ENCODE measurements at regions not wholly inside any gene's neighbourhood (a gene's known extent, or its start where the extent isn't known, plus 50 kb on each side); places are given as distances from the start of the nearest gene placed in this dataset.
"Not testable (repeated sequence)": the region's sequence is repeated elsewhere in the genome, so short reads cannot be mapped to it uniquely, and the experiment has no call there.

DNA sequence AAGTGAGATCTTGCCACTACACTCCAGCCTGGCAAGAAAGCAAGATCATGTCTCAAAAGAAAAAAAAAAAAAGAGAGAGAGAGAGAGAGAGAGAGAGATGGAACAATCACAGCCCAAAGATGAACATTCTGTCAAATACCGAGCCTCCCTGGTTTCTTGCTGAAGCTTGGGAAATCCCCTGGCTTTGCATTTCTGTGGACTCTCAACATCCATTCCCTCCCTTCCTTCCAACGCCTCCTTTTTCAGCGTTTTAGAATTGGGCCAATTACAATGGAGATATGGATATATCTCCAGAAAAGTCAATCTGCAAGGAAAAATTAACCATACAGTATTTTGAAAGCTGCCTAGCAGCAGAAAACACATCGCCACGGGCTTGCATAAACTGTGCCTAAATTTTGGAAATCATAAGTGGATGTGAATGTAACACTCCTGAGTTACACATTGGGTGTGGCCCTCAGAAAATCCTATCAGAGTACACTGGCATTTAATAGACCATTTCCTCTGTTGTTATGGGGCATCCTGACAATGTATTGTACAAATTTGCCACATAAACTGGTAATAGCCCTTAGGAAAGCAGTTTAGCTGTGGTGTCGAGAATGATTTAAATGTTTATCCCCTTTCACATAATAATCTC, 67.2 kb upstream of the PHLPP1 start:
- no peak for DNase-seq
- Mint-ChIP-seq H3K27ac (ENCODE audit: unreplicated experiment) (no peak overlapping the region), H3K4me3 (ENCODE audit: unreplicated experiment) (no peak overlapping the region), H3K4me1 (ENCODE audit: low read depth, unreplicated experiment) (peaks cover 5% of the 10 kb centered on the region), H3K27me3 (ENCODE audit: unreplicated experiment) (peaks cover 4% of the 10 kb centered on the region), H3K9me3 (ENCODE audit: unreplicated experiment) (peaks cover 3% of the 10 kb centered on the region), H3K36me3 (ENCODE audit: unreplicated experiment) (peaks cover 4% of the 10 kb centered on the region)
- TF ChIP-seq, protein P1, sequence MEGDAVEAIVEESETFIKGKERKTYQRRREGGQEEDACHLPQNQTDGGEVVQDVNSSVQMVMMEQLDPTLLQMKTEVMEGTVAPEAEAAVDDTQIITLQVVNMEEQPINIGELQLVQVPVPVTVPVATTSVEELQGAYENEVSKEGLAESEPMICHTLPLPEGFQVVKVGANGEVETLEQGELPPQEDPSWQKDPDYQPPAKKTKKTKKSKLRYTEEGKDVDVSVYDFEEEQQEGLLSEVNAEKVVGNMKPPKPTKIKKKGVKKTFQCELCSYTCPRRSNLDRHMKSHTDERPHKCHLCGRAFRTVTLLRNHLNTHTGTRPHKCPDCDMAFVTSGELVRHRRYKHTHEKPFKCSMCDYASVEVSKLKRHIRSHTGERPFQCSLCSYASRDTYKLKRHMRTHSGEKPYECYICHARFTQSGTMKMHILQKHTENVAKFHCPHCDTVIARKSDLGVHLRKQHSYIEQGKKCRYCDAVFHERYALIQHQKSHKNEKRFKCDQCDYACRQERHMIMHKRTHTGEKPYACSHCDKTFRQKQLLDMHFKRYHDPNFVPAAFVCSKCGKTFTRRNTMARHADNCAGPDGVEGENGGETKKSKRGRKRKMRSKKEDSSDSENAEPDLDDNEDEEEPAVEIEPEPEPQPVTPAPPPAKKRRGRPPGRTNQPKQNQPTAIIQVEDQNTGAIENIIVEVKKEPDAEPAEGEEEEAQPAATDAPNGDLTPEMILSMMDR (IDR thresholded peaks at IDR 0.05; ENCODE audit: partially characterized antibody, unreplicated experiment), result no peak

DNA sequence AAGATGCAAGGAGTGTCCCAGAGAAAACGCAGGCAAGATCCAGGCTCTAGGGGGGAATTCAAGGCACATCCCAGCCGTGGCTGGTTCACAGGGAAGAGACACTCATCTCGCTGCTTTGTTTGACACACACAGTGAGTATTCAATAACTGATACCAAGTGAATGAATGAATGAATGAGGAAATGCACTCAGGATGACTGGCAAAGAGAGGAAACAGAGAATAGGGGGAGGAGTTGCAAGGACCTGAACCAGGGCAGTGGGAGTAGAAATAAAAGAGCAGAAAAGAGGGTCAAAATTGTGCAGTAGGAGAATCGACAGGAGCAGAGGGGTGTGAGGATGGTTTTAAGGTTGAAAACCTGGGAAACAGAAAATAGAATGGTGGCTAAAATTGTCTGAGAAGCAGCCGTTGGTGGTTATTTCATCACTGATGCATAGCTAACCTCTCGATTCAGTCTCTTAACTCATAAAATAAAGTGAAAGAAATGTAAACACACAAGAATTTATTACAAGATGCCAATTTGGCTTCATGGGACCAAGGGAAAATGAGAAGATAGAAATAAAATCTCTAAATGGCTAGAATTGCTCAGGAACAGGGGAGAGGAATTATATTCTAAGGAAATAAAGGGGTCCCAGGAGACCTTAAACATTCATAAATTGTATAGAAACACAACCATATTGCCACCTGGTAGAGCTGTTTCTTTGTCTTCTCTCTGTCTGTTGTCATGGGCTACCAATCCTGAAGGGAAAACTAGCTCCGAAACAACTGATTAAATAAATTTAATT, 63.9 kb upstream of the PHLPP1 start:
- Mint-ChIP-seq H3K9me3 (ENCODE audit: unreplicated experiment) (peaks cover 3% of the 10 kb centered on the region), H3K4me1 (ENCODE audit: low read depth, unreplicated experiment) (peaks cover 5% of the 10 kb centered on the region), H3K36me3 (ENCODE audit: unreplicated experiment) (no peaks in the 10 kb centered on the region), H3K27ac (ENCODE audit: unreplicated experiment) (peak overlapping the region; percentile 67), H3K4me3 (ENCODE audit: unreplicated experiment) (no peak overlapping the region), H3K27me3 (ENCODE audit: unreplicated experiment) (peaks cover 4% of the 10 kb centered on the region)
- no peak for DNase-seq
- TF ChIP-seq, protein P1 (IDR thresholded peaks at IDR 0.05; ENCODE audit: partially characterized antibody, unreplicated experiment), result no peak

DNA sequence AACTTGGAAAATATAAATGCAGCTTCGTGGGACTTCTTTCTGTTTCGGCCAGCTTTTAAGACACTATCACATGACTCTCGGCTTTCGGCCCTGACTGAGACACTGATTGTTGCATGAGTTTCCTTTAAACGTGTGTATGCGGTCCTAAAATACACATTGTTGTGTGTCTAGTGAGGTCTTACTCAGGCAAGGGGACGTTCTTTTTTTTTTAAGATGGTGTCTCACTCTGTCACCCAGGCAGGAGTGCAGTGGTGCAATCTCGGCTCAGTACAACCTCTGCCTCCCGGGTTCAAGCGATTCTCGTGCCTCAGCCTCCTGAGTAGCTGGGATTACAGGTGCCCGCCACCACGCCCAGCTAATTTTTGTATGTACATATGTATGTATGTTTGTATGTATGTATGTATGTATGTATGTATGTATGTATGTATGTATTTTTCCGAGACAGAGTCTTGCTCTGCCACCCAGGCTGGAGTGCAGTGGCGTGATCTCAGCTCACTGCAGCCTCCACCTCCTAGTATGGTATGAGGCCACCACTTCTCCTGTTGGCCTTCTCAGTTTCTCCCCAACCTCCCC, 63.2 kb upstream of the PHLPP1 start:
- not testable (repeated sequence) for H3K36me3 Mint-ChIP-seq (ENCODE audit: unreplicated experiment); H3K4me3 Mint-ChIP-seq (ENCODE audit: unreplicated experiment); DNase-seq; H3K4me1 Mint-ChIP-seq (ENCODE audit: low read depth, unreplicated experiment); H3K9me3 Mint-ChIP-seq (ENCODE audit: unreplicated experiment); H3K27ac Mint-ChIP-seq (ENCODE audit: unreplicated experiment); H3K27me3 Mint-ChIP-seq (ENCODE audit: unreplicated experiment)

DNA sequence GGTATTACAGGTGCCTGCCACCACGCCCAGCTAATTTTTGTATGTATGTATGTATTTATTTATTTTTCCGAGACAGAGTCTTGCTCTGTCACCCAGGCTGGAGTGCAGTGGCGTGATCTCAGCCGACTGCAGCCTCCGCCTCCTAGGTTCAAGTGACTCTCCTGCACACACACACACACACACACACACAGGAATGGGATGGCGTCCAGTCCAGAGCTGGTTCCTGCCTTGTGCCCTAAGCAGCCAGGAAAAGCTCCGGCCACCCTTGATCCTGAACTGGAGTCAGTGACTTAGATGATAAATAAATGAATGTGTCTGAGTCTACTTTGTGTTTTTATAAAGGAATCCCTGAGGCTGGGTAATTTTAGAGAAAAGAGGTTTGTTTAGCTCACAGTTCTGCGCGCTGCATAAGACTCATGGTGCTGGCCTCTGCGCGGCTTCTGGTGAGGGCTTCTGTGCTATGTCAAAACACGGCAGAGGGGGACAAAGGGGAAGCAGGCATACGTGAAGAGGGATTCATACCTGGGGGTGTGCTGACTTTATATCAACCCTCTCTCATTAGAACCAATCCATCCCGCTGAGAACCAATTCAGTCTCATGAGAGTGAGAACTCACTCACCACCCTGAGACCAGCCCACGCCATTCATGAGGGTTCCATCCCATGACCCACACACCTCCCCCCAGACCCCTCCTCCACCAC, 59.7 kb upstream of the PHLPP1 start:
- peaks cover 4% of the 10 kb centered on the region for H3K27me3 Mint-ChIP-seq (ENCODE audit: unreplicated experiment)
- no peak for DNase-seq
- H3K27ac Mint-ChIP-seq (ENCODE audit: unreplicated experiment), result no peak overlapping the region
- TF ChIP-seq, protein P1 (IDR thresholded peaks at IDR 0.05; ENCODE audit: partially characterized antibody, unreplicated experiment), result no peak
- peaks cover 1% of the 10 kb centered on the region for H3K9me3 Mint-ChIP-seq (ENCODE audit: unreplicated experiment)
- H3K4me1 Mint-ChIP-seq (ENCODE audit: low read depth, unreplicated experiment), result peaks cover 5% of the 10 kb centered on the region
- H3K36me3 Mint-ChIP-seq (ENCODE audit: unreplicated experiment), result no peaks in the 10 kb centered on the region
- no peak overlapping the region for H3K4me3 Mint-ChIP-seq (ENCODE audit: unreplicated experiment)

DNA sequence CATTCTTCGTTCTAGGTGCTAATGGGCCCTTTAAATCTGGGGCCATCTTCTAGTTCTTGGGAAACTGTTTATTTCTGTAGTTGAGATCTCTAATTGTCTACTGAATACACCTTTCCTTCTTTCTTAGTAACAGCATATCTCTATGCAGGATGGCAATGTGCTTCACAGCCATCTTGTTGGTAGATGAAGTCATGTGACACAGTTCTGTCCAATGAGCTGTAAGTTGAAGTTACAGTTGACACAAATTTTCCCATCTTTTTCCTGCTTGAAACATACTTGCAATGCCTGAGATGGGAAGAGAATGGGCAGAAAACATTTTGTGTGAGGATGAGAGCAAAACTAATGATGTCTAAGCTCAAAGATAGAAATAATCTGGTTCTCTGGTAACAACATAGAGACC, 57.3 kb upstream of the PHLPP1 start:
- Mint-ChIP-seq H3K9me3 (ENCODE audit: unreplicated experiment) (no peaks in the 10 kb centered on the region), H3K4me1 (ENCODE audit: low read depth, unreplicated experiment) (no peaks in the 10 kb centered on the region), H3K27ac (ENCODE audit: unreplicated experiment) (no peak overlapping the region), H3K27me3 (ENCODE audit: unreplicated experiment) (no peaks in the 10 kb centered on the region), H3K4me3 (ENCODE audit: unreplicated experiment) (no peak overlapping the region), H3K36me3 (ENCODE audit: unreplicated experiment) (no peaks in the 10 kb centered on the region)
- TF ChIP-seq, protein P1 (IDR thresholded peaks at IDR 0.05; ENCODE audit: partially characterized antibody, unreplicated experiment), result no peak
- DNase-seq, result no peak
